Left renal cortex interstitium (tissue), 4 donors: ENCODE measurements at regions not wholly inside any gene's neighbourhood (a gene's known extent, or its start where the extent isn't known, plus 50 kb on each side); places are given as distances from the start of the nearest gene placed in this dataset.
A peak's percentile ranks its signal among the peaks of the same experiment; 100 is the strongest.
"Not testable (repeated sequence)": the region's sequence is repeated elsewhere in the genome, so short reads cannot be mapped to it uniquely, and the experiment has no call there.

ENCODE experiments used
- DNase-seq, 4 donors: peaks; one replicate each; pipeline ENCODE4 v3.0.0-alpha.2; 2013; ENCODE audit warnings: low read depth in 4 of 4, low spot score in 2 of 4, missing footprints in 1 of 4

DNA sequence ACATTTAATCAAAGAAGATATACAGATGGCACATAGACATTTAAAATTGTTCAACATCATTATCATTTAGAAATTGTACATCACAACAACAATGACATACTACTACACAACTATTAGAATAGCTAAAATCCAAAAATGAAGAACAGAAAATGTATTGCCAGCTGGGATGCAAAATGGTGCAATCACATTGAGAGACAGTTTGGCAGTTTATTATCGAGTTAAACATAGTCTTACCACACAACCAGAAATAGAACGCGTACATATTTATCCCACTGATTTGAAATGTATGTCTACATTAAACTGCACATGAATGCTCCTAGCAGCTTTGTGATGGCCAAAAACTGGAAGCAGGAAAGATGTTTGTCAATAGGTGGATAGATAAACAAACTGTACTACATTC is 791.5 kb upstream of the MGAT4C start:
- DNase-seq: no peak

DNA sequence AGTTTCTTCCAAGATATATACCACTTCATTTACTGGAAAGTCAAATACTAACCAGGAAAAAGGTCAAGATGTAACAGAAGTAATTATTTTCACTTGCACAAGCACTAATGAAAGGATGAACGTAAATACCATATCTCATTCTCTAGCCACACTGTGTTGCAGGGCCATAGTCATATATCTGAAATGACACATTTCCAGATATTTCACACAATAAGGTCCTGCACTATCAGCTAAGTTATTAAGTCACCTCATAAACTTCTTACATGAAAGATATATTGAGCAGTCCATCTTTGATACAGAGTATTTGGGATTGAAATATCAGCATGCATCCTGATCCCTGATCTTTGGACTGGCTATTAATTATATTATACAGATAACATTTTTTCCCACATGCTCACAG is 783.3 kb upstream of the MGAT4C start:
- DNase-seq: no peak

DNA sequence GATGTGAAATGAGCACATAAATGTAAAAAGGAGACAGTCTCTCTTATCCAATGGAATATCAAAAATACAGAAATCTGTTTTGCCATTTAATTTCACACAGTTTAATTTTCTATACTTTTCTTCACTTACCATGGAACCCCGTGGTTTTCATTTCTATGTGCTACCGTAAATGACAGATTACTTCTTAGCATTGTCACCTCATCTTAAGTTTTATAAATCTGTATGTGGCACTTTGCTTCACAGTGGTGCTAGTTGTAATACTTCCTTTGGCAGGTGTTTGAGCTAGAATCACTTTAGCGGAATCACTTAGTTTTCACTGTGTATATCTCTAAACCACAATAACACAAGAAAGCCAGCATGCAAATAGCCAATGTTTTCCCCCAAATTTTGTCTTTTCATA is 781.9 kb upstream of the MGAT4C start:
- DNase-seq: no peak

DNA sequence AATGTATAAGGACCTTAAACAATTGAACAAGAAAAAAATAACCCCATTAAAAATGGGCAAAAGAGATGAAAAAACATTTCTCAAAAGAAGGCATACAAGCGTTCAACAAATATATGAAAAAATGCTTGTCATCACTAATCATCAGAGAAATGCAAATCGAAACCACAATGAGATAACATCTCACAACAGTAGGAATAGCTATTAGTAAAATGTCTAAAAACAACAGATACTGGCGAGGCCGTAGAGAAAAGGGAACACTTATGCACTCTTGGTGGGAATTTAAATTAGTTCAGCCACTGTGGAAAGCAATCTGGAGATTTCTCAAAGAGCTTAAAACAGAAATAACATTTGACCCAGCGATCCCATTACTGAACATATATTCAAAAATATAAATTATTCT is 769.8 kb upstream of the MGAT4C start:
- no peak for DNase-seq

DNA sequence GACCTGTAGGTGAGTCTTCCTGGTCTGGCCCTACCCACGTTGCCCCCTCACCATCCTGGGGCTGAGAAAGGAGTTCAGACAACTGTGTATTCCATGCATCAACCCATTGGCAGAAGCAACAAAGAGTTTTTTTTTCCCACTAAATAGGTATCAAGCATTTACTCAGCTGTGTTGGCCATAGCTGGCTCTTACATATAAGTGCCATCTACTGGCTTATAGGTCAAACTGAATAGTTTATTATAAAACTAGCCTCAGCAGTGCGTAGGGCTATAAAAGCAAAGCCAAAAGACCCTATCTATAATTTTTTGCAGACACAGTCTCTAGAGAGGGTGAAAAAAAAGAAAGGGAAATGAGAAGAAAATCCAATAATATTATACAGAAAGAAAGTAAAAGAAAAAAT is 765.2 kb upstream of the MGAT4C start:
- DNase-seq: no peak

DNA sequence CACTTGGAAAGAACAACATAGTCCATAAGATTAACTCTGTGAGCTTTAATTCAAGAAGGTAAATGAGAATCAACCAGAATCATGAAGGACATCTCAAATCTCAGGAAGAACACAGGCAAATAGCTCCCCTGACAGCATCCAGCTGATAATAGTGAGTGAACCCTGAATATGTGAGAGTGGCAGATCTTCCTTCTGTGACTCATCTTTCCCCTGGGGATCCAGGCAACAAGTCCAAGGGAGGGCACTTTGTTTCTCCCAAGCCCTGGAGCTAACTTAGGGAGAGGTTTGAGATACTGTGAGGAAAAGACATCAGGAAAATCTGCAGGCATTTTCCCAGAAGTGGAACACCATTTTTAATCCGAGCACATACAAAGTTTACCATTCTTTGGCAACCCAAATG is 763.9 kb upstream of the MGAT4C start:
- DNase-seq: no peak

DNA sequence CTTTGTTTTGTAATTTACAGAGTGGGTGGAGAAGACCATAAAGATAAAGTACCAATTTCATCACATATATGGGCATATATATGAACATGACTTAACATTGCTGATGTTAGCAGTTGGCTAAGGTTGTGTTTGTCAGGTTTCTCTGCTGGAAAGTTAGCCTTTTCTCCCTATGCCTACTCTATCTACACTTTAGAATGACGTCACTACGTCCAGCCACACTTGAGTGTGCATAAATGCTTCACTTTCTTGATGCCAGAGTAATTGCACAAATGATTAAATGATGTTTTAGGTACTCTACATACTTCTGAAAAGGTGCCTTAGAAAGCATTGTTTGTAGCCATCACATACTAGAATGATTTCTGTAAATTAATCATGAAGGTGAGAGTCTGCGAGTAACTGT is 759.2 kb upstream of the MGAT4C start:
- no peak for DNase-seq

DNA sequence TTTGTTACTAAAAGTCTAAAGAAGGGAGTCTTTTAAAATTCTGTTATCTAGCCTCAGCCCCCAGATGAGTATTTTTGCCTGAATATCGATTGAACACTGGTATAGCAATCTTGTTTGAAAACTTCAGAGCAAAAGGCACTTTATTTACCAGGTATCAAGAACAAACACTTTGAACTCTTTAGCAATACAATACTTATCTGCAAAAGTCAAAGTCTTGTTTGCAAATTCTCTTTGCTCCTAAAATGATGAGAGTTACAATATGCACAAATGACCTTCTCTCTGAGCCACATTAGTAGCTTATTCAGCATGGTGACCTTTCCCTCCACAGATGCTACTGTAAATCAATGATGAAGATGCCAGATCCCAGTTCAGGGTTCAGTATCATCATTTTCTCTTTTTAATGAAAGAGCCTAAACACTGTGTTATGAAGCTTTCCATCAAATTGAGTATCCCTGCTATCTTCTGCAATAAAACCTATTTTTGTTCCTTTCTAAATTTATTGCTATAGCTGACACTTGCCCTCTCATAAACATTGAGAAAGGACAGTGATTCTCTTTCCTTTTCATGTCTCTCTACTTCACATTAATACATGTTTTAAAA is 752.7 kb upstream of the MGAT4C start:
- DNase-seq: no peak

DNA sequence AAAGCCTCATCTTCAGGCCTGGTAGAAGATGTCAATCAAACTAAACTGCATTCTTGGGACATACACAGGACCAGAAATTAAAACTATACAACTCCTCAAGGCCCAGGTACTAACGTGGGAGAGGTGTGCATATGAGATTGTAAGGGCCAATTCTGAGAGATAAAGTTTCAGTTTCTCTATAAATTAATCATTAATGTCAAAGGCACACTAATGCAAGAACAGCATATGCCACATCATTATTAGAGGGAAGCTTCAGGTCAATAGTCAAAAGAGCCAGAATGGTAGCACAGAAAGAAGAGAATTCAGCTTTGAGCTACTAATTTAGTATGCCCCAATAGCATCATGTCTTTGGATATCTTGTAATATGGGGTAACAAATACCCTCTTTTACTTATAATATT is 744.9 kb upstream of the MGAT4C start:
- no peak for DNase-seq

DNA sequence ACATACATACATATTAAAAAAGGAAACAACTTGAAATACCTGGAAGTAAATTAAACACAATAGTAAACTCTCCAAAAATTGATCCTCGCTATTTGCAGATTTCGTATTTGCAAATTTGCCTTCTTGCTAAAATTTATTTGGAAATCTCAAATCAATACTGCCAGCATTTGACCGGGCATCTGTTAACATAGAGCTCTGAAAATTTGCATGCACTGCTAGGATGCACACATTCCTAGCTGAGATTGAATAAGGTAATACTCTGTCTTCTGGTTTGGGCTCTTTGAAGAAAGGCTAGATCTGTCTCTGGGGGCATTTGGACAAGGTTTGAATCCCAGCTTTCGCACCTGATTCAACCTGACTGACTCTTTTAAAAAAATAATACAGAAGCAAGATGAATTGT is 729.1 kb upstream of the MGAT4C start:
- no peak for DNase-seq

DNA sequence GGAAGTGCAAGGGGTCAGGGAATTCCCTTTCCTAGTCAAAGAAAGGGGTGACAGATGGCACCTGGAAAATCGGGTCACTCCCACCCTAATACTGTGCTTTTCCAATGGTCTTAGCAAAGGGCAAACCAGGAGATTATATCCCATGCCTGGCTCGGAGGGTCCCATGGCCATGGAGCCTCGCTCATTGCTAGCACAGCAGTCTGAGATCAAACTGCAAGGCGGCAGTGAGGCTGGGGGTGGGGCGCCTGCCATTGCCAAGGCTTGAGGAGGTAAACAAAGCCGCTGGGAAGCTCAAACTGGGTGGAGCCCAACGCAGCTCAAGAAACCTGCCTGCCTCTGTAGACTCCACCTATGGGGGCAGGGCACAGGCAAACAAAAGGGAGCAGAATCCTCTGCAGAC is 714.4 kb upstream of the MGAT4C start:
- not testable (repeated sequence) for DNase-seq

DNA sequence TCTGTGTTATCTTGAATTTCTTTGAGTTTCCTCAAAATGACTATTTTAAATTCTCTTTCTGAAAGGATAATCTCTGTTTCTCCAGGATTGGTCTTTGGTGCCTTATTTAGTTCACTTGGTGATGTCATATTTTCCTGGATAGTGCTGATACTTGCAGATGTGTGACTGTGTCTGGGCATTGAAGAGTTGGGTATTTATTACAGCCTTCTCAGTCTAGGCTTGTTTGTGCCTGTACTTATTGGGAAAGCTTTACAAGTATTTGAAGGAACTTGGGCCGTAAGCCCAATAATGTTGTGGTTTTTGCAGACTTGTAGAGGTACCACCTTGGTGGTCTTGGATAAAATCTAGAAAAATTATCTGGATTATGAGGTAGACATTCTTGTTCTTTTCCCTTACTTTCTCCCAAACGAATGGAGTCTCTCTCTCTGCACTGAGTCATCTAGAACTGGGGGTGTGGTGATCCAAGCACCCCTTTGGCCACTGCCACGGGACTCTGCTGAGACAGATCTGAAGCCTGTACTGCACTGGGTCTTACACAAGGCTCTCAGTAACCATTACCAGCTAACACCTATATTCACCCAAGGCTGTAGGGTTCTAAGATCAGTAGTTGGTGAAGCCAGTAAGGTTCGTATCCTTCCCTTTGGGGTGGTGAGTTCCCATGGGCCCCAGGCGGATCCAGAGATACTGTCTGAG is 703.7 kb upstream of the MGAT4C start:
- no peak for DNase-seq

DNA sequence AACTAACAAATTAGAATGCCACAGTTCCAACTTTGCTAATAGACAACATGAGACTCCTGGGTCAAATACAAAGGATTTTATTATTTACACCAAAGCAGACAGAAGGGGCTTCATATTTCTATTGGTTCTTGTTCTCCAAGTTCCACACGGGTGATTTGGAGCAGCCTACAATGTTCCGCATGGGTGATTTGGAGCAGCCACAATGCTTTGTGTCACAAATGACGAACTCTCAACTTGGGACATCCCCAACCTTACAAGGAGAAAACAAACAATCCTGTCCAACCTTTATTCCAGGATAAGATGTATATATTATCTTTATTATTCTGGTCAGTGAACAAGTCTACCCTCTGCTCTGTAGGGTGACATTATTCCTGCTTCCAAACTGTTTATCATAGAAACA is 694.3 kb upstream of the MGAT4C start:
- peak in 1 of 4 donors; percentile 2 for DNase-seq

DNA sequence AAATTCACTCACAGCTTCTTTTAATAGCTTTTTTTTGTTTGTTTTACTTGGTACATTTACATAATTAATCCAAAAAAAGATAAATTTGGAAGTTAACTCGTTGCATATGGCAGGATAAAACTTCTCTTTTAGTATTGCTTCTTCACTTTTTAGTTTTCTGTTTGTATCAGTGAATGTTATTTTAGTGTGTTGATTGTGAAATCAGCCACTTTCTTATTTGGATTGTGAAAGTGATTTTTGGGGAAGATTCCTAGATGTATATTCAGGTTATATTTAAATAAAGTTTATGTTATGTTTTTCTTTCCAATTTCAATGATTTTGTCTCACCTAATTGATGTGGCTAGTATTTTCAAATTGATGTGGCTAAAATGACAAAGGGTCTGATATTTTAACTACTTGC is 693.9 kb upstream of the MGAT4C start:
- DNase-seq: no peak

DNA sequence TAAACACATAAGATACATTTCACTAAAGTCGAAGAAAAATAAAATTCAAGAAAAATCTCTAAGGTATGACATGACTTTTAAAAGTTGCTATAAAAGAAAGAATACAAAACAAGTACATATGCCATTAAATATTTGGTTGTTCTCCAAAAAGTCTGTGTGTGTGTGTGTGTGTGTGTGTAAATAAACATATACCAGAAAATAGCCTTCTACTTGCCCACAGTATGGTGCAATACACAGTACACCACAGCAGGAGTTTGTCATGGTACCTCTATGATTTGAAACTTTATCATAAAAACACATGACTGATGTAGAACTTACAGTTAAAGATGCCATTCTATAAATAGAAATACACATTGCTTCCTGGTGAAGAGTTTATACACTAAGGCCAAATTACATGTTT is 692.7 kb upstream of the MGAT4C start:
- DNase-seq: no peak

DNA sequence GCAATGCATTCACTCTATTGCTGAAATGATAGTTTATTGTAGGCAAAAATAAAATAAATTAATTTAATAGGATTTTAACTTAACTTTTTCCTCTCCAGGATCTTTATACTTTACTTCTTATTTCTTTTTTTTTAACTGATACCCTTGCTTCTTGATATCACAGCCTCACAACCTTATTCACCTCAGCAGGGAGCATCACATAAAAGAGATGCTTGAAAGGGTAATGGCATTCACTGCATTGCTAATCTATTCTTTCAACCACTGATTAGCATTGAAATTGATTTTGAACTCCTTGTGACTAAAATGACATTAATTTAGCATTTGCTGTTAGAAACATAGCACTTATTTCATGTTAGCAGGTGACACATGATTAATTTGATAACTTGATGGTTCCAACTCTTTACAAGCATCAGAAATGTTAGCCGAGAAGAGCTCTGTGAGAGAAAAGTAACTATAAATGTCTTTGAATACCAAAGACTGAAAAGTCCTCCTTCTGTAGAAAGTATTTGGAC is 689.5 kb upstream of the MGAT4C start:
- DNase-seq: no peak

DNA sequence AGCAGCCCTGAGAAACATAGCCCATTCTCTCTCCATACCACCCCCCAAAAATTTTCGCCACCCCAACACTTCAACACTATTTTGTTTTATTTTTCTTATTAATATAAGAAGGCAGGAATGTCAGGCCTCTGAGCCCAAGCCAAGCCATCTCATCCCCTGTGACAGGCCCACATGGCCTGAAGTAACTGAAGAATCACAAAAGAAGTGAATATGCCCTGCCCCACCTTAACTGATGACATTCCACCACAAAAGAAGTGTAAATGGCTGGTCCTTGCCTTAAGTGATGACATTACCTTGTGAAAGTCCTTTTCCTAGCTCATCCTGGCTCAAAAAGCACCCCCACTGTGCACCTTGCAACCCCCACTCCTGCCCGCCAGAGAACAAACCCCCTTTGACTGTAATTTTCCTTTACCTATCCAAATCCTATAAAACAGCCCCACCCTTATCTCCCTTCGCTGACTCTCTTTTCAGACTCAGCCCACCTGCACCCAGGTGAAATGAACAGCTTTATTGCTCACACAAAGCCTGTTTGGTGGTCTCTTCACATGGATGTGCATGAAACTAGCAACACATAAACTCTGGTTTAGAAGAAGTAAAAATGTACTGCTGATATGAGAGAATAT is 688.1 kb upstream of the MGAT4C start:
- not testable (repeated sequence) for DNase-seq

DNA sequence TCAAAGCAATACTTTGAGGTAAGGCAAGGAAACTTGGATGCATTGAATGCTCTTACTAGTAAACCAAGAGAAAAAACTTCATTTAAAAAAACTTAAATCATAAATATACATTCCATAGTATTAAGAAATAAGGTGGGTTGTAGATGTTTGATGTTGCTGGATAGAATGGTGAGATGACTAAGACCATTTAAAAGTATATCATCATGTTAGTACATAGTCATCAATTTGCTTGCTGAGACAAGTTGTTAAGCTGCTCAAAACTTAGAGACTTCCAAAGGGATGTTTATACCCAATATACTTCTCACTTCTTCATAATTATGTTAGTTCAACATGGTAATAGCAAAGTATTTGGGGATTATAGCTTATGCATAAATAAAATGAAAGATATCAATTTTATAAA is 675.5 kb upstream of the MGAT4C start:
- DNase-seq: no peak

DNA sequence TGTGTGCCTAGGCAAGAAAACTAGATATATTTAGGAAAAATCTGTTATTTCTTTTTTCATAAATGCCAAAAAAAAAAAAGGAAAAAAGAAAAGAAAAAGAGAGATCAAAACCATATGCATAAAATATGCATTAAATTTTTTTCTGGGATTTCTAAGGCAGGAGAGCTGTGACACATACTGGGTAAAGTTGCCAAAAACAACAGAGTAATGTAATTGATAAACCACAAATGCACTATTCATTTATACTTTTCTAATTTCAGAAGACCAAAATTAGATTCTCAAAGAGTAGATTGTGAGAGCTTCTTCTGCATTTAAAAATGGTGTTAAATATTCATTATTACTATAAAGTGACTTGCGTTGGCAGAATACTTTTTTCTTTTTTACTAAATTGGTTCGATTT is 673.8 kb upstream of the MGAT4C start:
- no peak for DNase-seq

DNA sequence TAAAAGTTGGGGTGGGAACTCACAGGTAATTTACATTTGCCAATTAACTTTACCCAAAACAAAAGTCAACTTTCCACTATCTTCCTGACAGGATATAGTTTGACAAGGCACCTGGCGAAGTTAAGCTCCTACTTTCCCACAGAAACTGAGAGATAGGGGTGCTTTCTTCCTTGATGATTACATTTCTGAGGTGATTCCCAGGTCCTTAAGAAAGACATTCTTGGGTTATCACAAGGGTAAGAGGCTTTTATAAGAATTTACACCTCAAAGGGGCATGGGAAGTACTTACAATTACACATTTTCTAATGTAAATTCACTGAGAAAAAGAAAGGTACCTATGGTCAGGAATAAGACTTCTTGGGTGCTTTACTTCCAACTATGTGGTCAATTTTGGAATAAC is 660.9 kb upstream of the MGAT4C start:
- no peak for DNase-seq

DNA sequence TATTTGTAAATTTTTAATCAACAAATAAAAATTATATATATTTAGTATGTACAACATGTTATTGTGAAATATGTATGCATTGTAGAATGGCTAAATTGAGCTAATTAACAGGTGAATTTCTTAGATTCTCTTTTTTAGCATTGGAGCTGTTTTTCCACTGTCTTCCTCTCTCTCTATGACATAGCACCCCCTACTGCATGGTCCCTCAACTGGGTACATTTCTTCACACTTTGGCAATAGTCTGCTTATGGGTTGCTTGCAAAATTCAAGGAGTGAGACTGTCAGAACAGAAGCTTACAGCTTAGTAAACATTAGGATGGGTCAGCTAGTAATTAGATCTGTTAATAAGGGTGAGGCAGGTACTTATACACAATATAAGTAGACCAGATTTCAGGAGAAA is 658.5 kb upstream of the MGAT4C start:
- peak in 2 of 4 donors; percentile 7 to 16 for DNase-seq

DNA sequence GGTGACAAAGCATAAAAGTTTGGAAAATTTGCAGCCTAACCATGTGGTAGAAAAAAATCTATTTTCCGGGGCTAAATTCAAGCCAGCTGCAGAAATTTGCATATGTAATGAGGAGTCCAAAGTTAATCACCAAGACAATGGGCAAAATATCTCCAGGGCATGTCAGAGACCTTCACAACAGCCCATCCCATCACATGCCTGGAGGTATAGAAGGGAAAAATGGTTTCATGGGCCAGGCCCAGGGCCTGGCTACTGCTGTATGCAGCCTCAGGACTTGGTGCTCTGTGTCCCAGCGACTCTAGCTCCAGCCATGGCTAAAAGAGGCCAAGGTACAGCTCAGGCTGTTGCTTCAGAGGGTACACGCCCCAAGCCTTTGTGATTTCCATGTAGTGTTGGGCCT is 655.8 kb upstream of the MGAT4C start:
- DNase-seq: no peak
